ENCODE measurements at regions not wholly inside any gene's neighbourhood (a gene's known extent, or its start where the extent isn't known, plus 50 kb on each side); places are given as distances from the start of the nearest gene placed in this dataset.

- ChIA-PET POLR2A (ENCODE audit: partially characterized antibody) (interaction anchor here (0.6 kb wide), 1 partner anchor 15 kb away, joined by 4 read pairs; no protein-coding TSS in a partner anchor), CTCF (ENCODE audit: partially characterized antibody) (interaction anchor here (0.6 to 1.5 kb wide), 5 partner anchors 10 to 81 kb away, joined by 3 to 6 read pairs (median 3); no protein-coding TSS in a partner anchor)
- no peak overlapping the region for H3K23ac ChIP-seq (ENCODE audit: insufficient read length)
- H3K14ac ChIP-seq (ENCODE audit: insufficient read length), result no peak overlapping the region
- H2BK15ac ChIP-seq (ENCODE audit: low read length), result no peak overlapping the region
- no peak overlapping the region for H2BK12ac ChIP-seq (ENCODE audit: low read depth, low read length)
- H3K4ac ChIP-seq (replicated peaks; ENCODE audit: insufficient read length, low read depth, low read length), result no peak overlapping the region
- no peak overlapping the region for H2AFZ ChIP-seq (ENCODE audit: low read length)
- no peaks in the 10 kb centered on the region for H4K20me1 ChIP-seq (replicated peaks in 1 of 2; ENCODE audit: control insufficient read depth in 1 of 2, insufficient read depth in 2 of 2, low read length in 2 of 2)
- H3K36me3 ChIP-seq (ENCODE audit: control insufficient read depth in 2 of 4, insufficient read depth in 4 of 4, low read length in 3 of 4), result no peaks in the 10 kb centered on the region
- WGBS, 2 experiments (ENCODE audit: extremely low coverage in 1 of 2, insufficient coverage in 1 of 2, insufficient read length in 1 of 2, insufficient replicate concordance in 2 of 2, low coverage in 1 of 2, low lambda C conversion rate in 2 of 2, missing lambda C conversion rate in 1 of 2), result 90% methylated on average over 4 of the region's 4 CpGs; no CpG with 5 or more reads in 1 of the 2 experiments
- H3K27me3 ChIP-seq (replicated peaks in 1 of 4; ENCODE audit: control insufficient read depth in 3 of 4, extremely low read depth in 1 of 4, insufficient read depth in 3 of 4, low read length in 3 of 4), result no peaks in the 10 kb centered on the region
- no peaks in the 10 kb centered on the region for H3K79me1 ChIP-seq (ENCODE audit: low read depth, low read length)
- DNase-seq (ENCODE audit: low read depth in 1 of 2, low spot score in 2 of 2) (no peak), FAIRE-seq (no peak)
- no peak overlapping the region for H3K18ac ChIP-seq (ENCODE audit: extremely low read depth, low read length)
- H3K79me2 ChIP-seq (ENCODE audit: control insufficient read depth in 1 of 2, insufficient read depth in 2 of 2, low read length in 2 of 2), result no peaks in the 10 kb centered on the region
- TF ChIP-seq SP1 (IDR thresholded peaks at IDR 0.05; ENCODE audit: low read depth, low read length), result no peak
- TF ChIP-seq SIN3A (conservative IDR thresholded peaks at IDR 0.05 in 1 of 2, IDR thresholded peaks at IDR 0.05 in 1 of 2; ENCODE audit: low read depth in 1 of 2, low read length in 2 of 2), result no peak
- no peak for TF ChIP-seq FOSL1 (IDR thresholded peaks at IDR 0.05; ENCODE audit: insufficient read depth, low read depth, low read length)
- TF ChIP-seq CBX5 (IDR thresholded peaks at IDR 0.05; ENCODE audit: low read depth, low read length), result no peak
- TF ChIP-seq TEAD4 (IDR thresholded peaks at IDR 0.05; ENCODE audit: low read depth, low read length), result no peak
- no peak for TF ChIP-seq CTCF (IDR thresholded peaks at IDR 0.05; ENCODE audit: control extremely low read depth in 1 of 3, insufficient read depth in 1 of 3, low read depth in 1 of 3, low read length in 3 of 3)
- no peak for TF ChIP-seq BRCA1 (IDR thresholded peaks at IDR 0.05; ENCODE audit: low read depth, low read length)
- TF ChIP-seq KDM4A (IDR thresholded peaks at IDR 0.05; ENCODE audit: low read depth, low read length, severe bottlenecking), result no peak
- H3K4me2 ChIP-seq (ENCODE audit: insufficient read depth in 1 of 2, low read depth in 2 of 2, low read length in 2 of 2), result no peak overlapping the region
- H4K8ac ChIP-seq (ENCODE audit: extremely low read depth, insufficient read depth, low read length), result no peak overlapping the region
- H3K9ac ChIP-seq (replicated peaks in 1 of 4; ENCODE audit: extremely low read depth in 1 of 4, low read depth in 3 of 4, low read length in 3 of 4), result no peak overlapping the region
- no peak overlapping the region for H2AK5ac ChIP-seq (ENCODE audit: low read depth, low read length)
- no peaks in the 10 kb centered on the region for H3K9me3 ChIP-seq (ENCODE audit: insufficient read depth in 2 of 2, low read depth in 1 of 2, low read length in 1 of 2)
- no peak overlapping the region for H2BK5ac ChIP-seq (ENCODE audit: low read depth, low read length)
- H3K56ac ChIP-seq (replicated peaks; ENCODE audit: insufficient read length, low read depth, low read length), result no peak overlapping the region
- H3K27ac ChIP-seq (ENCODE audit: low read depth, low read length), result no peak overlapping the region
- no peak overlapping the region for H4K91ac ChIP-seq (replicated peaks; ENCODE audit: insufficient read length, low read length)
- H2BK20ac ChIP-seq (ENCODE audit: low read length), result no peak overlapping the region
- H3K23me2 ChIP-seq (ENCODE audit: low read depth, low read length), result no peaks in the 10 kb centered on the region
- no peak overlapping the region for H2BK120ac ChIP-seq (replicated peaks; ENCODE audit: low read depth, low read length)
- no peak overlapping the region for H4K5ac ChIP-seq (ENCODE audit: insufficient read length, low read depth, low read length)
- no peak overlapping the region for H3K4me3 ChIP-seq (ENCODE audit: extremely low read depth in 1 of 4, insufficient read depth in 2 of 4, low read depth in 3 of 4, low read length in 4 of 4)
- H3K4me1 ChIP-seq (replicated peaks in 1 of 4; ENCODE audit: control insufficient read depth in 3 of 4, insufficient read depth in 4 of 4, low read length in 3 of 4), result no peaks in the 10 kb centered on the region
Measured at GRCh38 chr15:47570044-47570443, 147.3 kb upstream of the SEMA6D start.

All from H1 (cell line).